HepG2 (cell line): ENCODE measurements at regions not wholly inside any gene's neighbourhood (a gene's known extent, or its start where the extent isn't known, plus 50 kb on each side); places are given as distances from the start of the nearest gene placed in this dataset.

Experiments used
- ATAC-seq: fragments of 200-7000 bp; cut with Tn5 transposase; 3 replicates; pipeline ENCODE4 v1.9.1; 2020; ENCODE audit warnings: mild to moderate bottlenecking, moderate library complexity
- BruUV-seq: library from RNA; stranded (reverse); fragments of 400-500 nt; replicated peaks from 2 replicates; lab custom pipeline; 2021; lab: Mats Ljungman, UMichigan
- CTCF ChIA-PET: fragments of 300-600 bp; formaldehyde crosslinking; extraction: SDS; loops from one replicate; lab custom pipeline; 2021; ENCODE audit warnings: low total read pairs, inconsistent platforms, low intra/inter-chr PET ratio; lab: Yijun Ruan, JAX
- POLR2A ChIA-PET: fragments of 350-600 bp; sonication (Branson Sonifier 250); formaldehyde crosslinking; loops from one replicate; lab custom pipeline; 2020; ENCODE audit warnings: antibody characterized with exemption, inconsistent platforms; lab: Yijun Ruan, JAX
- DNase-seq: peaks from one replicate; pipeline ENCODE4 v3.0.0-alpha.2; 2015; ENCODE audit warnings: low spot score
- FAIRE-seq: peaks from 3 replicates; lab custom pipeline; 2011; peaks lifted over from hg19 to GRCh38; lab: Jason Lieb, UNC
- H2AFZ ChIP-seq: one replicate; pipeline ENCODE4 v1.6.1; 2011; ENCODE audit warnings: low read length, inconsistent platforms
- H3K27ac ChIP-seq: fragments of 300-600 bp; 3 replicates; pipeline ENCODE4 v1.8.0; 2011; ENCODE audit warnings: mixed run types, mild to moderate bottlenecking, mixed read lengths, low read length, inconsistent platforms; ENCODE audit not compliant: insufficient read depth; ENCODE audit errors: extremely low read length
- H3K27me3 ChIP-seq, 2 experiments: fragments of 200-600 bp in 1 of 2; 2 replicates in 1 of 2; 3 replicates in 1 of 2; pipeline versions ENCODE4 v1.6.0 to v1.8.0; 2011; ENCODE audit warnings: low read length in 2 of 2, mild to moderate bottlenecking in 2 of 2, moderate library complexity in 2 of 2, inconsistent platforms in 1 of 2; ENCODE audit not compliant: insufficient read depth in 2 of 2, control insufficient read depth in 1 of 2
- H3K36me3 ChIP-seq, 2 experiments: fragments of 200-600 bp in 1 of 2; replicated peaks in 1 of 2; 2 replicates in 1 of 2; 3 replicates in 1 of 2; pipeline versions ENCODE4 v1.5.1 to v1.8.0; 2011; ENCODE audit warnings: low read length in 2 of 2, inconsistent platforms in 1 of 2; ENCODE audit not compliant: insufficient read depth in 2 of 2, control insufficient read depth in 1 of 2
- H3K4me1 ChIP-seq: 2 replicates; pipeline ENCODE4 v1.5.1; 2012; ENCODE audit warnings: low read length, inconsistent platforms; ENCODE audit not compliant: insufficient read depth
- H3K4me2 ChIP-seq: 2 replicates; pipeline ENCODE4 v1.6.0; 2011; ENCODE audit warnings: low read depth, low read length, inconsistent platforms
- H3K4me3 ChIP-seq, 3 experiments: fragments of 200-600 bp in 1 of 3; sonication (generic), shearing (Covaris generic) in 1 of 3; replicated peaks in 1 of 3; 2 replicates each; pipeline ENCODE4 v1.5.1; 2011 to 2016; ENCODE audit warnings: low read length in 3 of 3, inconsistent platforms in 2 of 3, low read depth in 2 of 3, mild to moderate bottlenecking in 2 of 3, control low read depth in 1 of 3, mixed read lengths in 1 of 3; ENCODE audit not compliant: insufficient read depth in 1 of 3
- H3K79me2 ChIP-seq: one replicate; pipeline ENCODE4 v1.6.1; 2011; ENCODE audit warnings: low read length, inconsistent platforms; ENCODE audit not compliant: insufficient read depth
- H3K9ac ChIP-seq: 2 replicates; pipeline ENCODE4 v1.6.0; 2011; ENCODE audit warnings: mild to moderate bottlenecking, low read depth, low read length, inconsistent platforms; ENCODE audit not compliant: insufficient read depth
- H3K9me3 ChIP-seq: 2 replicates; pipeline ENCODE4 v1.5.1; 2012; ENCODE audit warnings: mild to moderate bottlenecking, low read length
- H4K20me1 ChIP-seq: 2 replicates; pipeline ENCODE4 v1.6.0; 2011; ENCODE audit warnings: inconsistent platforms, mild to moderate bottlenecking, low read length, moderate library complexity; ENCODE audit not compliant: insufficient read depth
- DNMT3B ChIP-seq: conservative IDR thresholded peaks from 2 replicates; pipeline ENCODE4 v1.6.1; 2016; ENCODE audit warnings: missing biosample characterization, control low read depth
- RAD21 ChIP-seq: fragments of 450-650 bp; formaldehyde crosslinking; IDR thresholded peaks from 2 replicates; pipeline ENCODE4 v1.5.0; 2020; ENCODE audit warnings: mild to moderate bottlenecking
- SNAI1 ChIP-seq: sonication (generic); formaldehyde crosslinking; IDR thresholded peaks from 2 replicates; pipeline ENCODE4 v1.5.0; 2020; ENCODE audit warnings: mild to moderate bottlenecking, missing genetic modification reagents, borderline replicate concordance
- SPEN ChIP-seq: sonication (generic); formaldehyde crosslinking; IDR thresholded peaks from 2 replicates; pipeline ENCODE4 v1.5.1; 2020; ENCODE audit warnings: low read depth, mild to moderate bottlenecking, missing genetic modification reagents
- ZMYM3 ChIP-seq: sonication (generic); formaldehyde crosslinking; IDR thresholded peaks from 2 replicates; pipeline ENCODE4 v1.5.1; 2020; ENCODE audit warnings: mild to moderate bottlenecking, missing genetic modification reagents
- ZNF296 ChIP-seq: sonication (generic); formaldehyde crosslinking; conservative IDR thresholded peaks from 2 replicates; pipeline ENCODE4 v1.5.0; 2020; ENCODE audit warnings: mild to moderate bottlenecking, missing genetic modification reagents
- WGBS: methylation state at CpG from one replicate; pipeline ENCODE4 v1.1.6; 2017; ENCODE audit warnings: low lambda C conversion rate; 5-methylcytosine and 5-hydroxymethylcytosine counted together
- in situ Hi-C: cut with HindIII; loops from 2 replicates; pipeline ENCODE4 v1.10.0; 2017; ENCODE audit warnings: low pct_unique_long_range_greater_than_20kb; ENCODE audit not compliant: extremely low pct_ligation_motif_present
- intact Hi-C: fragments of 100-400 bp; cut with micrococcal nuclease; formaldehyde crosslinking; loops from one replicate; pipeline ENCODE4 v1.10.0; 2022; ENCODE audit not compliant: unreplicated experiment
- TF ChIP-seq, protein P1 (sequence below): sonication (generic); formaldehyde crosslinking; IDR thresholded peaks from 2 replicates; pipeline ENCODE4 v1.4.0; 2020; ENCODE audit warnings: mild to moderate bottlenecking, missing genetic modification reagents
- TF ChIP-seq, protein P2 (sequence below): sonication (generic); formaldehyde crosslinking; IDR thresholded peaks from 2 replicates; pipeline ENCODE4 v1.8.1; 2022; ENCODE audit warnings: low read depth, mild to moderate bottlenecking, missing genetic modification reagents
- TF ChIP-seq, protein P3 (sequence below): sonication (generic); formaldehyde crosslinking; IDR thresholded peaks from 2 replicates; pipeline ENCODE4 v1.8.0; 2022; ENCODE audit warnings: low read depth, missing genetic modification reagents

DNA sequence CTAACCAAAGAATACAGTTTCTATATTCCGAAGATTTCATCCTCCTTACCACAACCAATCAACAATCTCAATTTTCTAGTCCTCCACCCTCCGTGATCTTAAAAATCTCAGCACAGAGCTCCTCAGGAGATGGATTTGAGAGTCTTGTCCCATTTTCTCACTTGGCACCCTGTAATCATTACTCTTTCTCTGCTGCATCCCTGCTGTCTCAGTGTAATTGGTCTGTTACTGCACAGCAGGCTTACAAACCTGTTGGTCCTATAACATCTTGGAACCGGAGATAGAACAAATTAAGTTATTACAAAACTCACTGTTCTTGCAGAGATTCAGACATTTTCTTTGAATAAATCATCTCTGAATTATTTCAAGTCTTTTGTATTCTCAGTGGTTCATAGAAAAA, 1227.2 kb downstream of the JRKL start:
- H3K27me3 ChIP-seq: no peaks in the 10 kb centered on the region
- CTCF ChIA-PET: no interaction called here
- BruUV-seq: no TSS peak
- H3K9ac ChIP-seq: no peak overlapping the region
- no peaks in the 10 kb centered on the region for H4K20me1 ChIP-seq
- peaks cover 29% of the 10 kb centered on the region for H3K9me3 ChIP-seq
- H3K79me2 ChIP-seq: no peaks in the 10 kb centered on the region
- ATAC-seq: no peak
- in situ Hi-C loops: no loop called here
- no peak for TF ChIP-seq RAD21
- TF ChIP-seq, protein P1, sequence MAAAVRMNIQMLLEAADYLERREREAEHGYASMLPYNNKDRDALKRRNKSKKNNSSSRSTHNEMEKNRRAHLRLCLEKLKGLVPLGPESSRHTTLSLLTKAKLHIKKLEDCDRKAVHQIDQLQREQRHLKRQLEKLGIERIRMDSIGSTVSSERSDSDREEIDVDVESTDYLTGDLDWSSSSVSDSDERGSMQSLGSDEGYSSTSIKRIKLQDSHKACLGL (CRISPR knock-in tag): no peak
- TF ChIP-seq, protein P2, sequence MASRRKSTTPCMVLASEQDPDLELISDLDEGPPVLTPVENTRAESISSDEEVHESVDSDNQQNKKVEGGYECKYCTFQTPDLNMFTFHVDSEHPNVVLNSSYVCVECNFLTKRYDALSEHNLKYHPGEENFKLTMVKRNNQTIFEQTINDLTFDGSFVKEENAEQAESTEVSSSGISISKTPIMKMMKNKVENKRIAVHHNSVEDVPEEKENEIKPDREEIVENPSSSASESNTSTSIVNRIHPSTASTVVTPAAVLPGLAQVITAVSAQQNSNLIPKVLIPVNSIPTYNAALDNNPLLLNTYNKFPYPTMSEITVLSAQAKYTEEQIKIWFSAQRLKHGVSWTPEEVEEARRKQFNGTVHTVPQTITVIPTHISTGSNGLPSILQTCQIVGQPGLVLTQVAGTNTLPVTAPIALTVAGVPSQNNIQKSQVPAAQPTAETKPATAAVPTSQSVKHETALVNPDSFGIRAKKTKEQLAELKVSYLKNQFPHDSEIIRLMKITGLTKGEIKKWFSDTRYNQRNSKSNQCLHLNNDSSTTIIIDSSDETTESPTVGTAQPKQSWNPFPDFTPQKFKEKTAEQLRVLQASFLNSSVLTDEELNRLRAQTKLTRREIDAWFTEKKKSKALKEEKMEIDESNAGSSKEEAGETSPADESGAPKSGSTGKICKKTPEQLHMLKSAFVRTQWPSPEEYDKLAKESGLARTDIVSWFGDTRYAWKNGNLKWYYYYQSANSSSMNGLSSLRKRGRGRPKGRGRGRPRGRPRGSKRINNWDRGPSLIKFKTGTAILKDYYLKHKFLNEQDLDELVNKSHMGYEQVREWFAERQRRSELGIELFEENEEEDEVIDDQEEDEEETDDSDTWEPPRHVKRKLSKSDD (CRISPR knock-in tag): no peak
- no peak for TF ChIP-seq ZMYM3 (CRISPR knock-in tag)
- no peak for TF ChIP-seq SPEN (CRISPR knock-in tag)
- TF ChIP-seq SNAI1: no peak
- TF ChIP-seq, protein P3, sequence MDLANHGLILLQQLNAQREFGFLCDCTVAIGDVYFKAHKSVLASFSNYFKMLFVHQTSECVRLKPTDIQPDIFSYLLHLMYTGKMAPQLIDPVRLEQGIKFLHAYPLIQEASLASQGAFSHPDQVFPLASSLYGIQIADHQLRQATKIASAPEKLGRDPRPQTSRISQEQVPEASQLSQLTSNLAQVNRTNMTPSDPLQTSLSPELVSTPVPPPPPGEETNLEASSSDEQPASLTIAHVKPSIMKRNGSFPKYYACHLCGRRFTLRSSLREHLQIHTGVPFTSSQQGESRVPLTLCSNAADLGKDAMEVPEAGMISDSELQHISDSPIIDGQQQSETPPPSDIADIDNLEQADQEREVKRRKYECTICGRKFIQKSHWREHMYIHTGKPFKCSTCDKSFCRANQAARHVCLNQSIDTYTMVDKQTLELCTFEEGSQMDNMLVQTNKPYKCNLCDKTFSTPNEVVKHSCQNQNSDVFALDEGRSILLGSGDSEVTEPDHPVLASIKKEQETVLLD (CRISPR knock-in tag): no peak
- TF ChIP-seq ZNF296: no peak
- TF ChIP-seq DNMT3B (CRISPR knock-in tag): no peak
- POLR2A ChIA-PET: no interaction called here
- no peaks in the 10 kb centered on the region for H3K36me3 ChIP-seq
- no peak for DNase-seq
- H3K27ac ChIP-seq: no peak overlapping the region
- FAIRE-seq: no peak
- no peak overlapping the region for H3K4me3 ChIP-seq
- WGBS: 26% methylated on average over 3 of the region's 3 CpGs
- intact Hi-C loops: no loop called here
- H3K4me2 ChIP-seq: no peak overlapping the region
- H3K4me1 ChIP-seq: no peaks in the 10 kb centered on the region
- no peak overlapping the region for H2AFZ ChIP-seq
